Activated T-helper 1 cell treated with anti-CD3 and anti-CD28 coated beads, Interleukin-2, amount 50 U/mL, for 16 hours (primary cell): ENCODE measurements at regions not wholly inside any gene's neighbourhood (a gene's known extent, or its start where the extent isn't known, plus 50 kb on each side); places are given as distances from the start of the nearest gene placed in this dataset.
A peak's percentile ranks its signal among the peaks of the same experiment; 100 is the strongest.
"Not testable (repeated sequence)": the region's sequence is repeated elsewhere in the genome, so short reads cannot be mapped to it uniquely, and the experiment has no call there.

Experiments
- DNase-seq, 2 donors: peaks; one replicate each; pipeline ENCODE4 v3.0.0-alpha.2; 2020; ENCODE audit warnings: low read depth in 1 of 2, low spot score in 1 of 2

GRCh38 chr21:14757533-14758327, 211.6 kb upstream of the SAMSN1 start:
- no peak for DNase-seq

GRCh38 chr21:14755086-14755485, 209.0 kb upstream of the SAMSN1 start:
- DNase-seq, result no peak

GRCh38 chr21:14754682-14755081, 208.6 kb upstream of the SAMSN1 start:
- DNase-seq, result no peak

GRCh38 chr21:14754259-14754604, 208.1 kb upstream of the SAMSN1 start:
- no peak for DNase-seq

GRCh38 chr21:14753466-14754258, 207.5 kb upstream of the SAMSN1 start:
- no peak for DNase-seq

- no peak for DNase-seq
These were observed 207.0 kb upstream of the SAMSN1 start for GRCh38 chr21:14753069-14753465.

GRCh38 chr21:14752345-14752909, 206.3 kb upstream of the SAMSN1 start:
- no peak for DNase-seq

GRCh38 chr21:14751602-14752344, 205.7 kb upstream of the SAMSN1 start:
- DNase-seq, result no peak

GRCh38 chr21:14751011-14751410, 204.9 kb upstream of the SAMSN1 start:
- DNase-seq, result no peak

- DNase-seq, result no peak
These were observed 203.9 kb upstream of the SAMSN1 start for GRCh38 chr21:14750041-14750440.

- DNase-seq, result no peak
These were observed 202.5 kb upstream of the SAMSN1 start for GRCh38 chr21:14748662-14749061.

GRCh38 chr21:14744368-14744767, 198.3 kb upstream of the SAMSN1 start:
- DNase-seq, result no peak

GRCh38 chr21:14742119-14742518, 196.0 kb upstream of the SAMSN1 start:
- no peak for DNase-seq

- no peak for DNase-seq
These were observed 195.1 kb upstream of the SAMSN1 start for GRCh38 chr21:14741256-14741655.

- DNase-seq, result no peak
These were observed 194.6 kb upstream of the SAMSN1 start for GRCh38 chr21:14740692-14741091.

GRCh38 chr21:14740116-14740515, 194.0 kb upstream of the SAMSN1 start:
- DNase-seq, result no peak

- DNase-seq, result no peak
These were observed 193.5 kb upstream of the SAMSN1 start for GRCh38 chr21:14739590-14739989.

GRCh38 chr21:14738576-14738975, 192.5 kb upstream of the SAMSN1 start:
- not testable (repeated sequence) for DNase-seq

GRCh38 chr21:14737922-14738321, 191.8 kb upstream of the SAMSN1 start:
- peak in 1 of 2 donors; percentile 2 for DNase-seq

GRCh38 chr21:14737284-14737691, 191.2 kb upstream of the SAMSN1 start:
- DNase-seq, result no peak

GRCh38 chr21:14736672-14737071, 190.6 kb upstream of the SAMSN1 start:
- no peak for DNase-seq
